H9 (cell line): ENCODE measurements at regions not wholly inside any gene's neighbourhood (a gene's known extent, or its start where the extent isn't known, plus 50 kb on each side); places are given as distances from the start of the nearest gene placed in this dataset.

Source experiments
- DNase-seq: peaks from one replicate; pipeline ENCODE4 v3.0.0-alpha.2; 2017
- H2AFZ ChIP-seq: one replicate; pipeline ENCODE4 v1.6.1; 2013; ENCODE audit warnings: mild to moderate bottlenecking, low read length, control low read depth, moderate library complexity
- H2AK5ac ChIP-seq: 2 replicates; pipeline ENCODE4 v1.6.1; 2013; ENCODE audit warnings: low read length, control low read depth, mixed read lengths; ENCODE audit not compliant: insufficient read length
- H2BK120ac ChIP-seq: one replicate; pipeline ENCODE4 v1.6.1; 2013; ENCODE audit warnings: low read depth, mild to moderate bottlenecking, low read length, control low read depth, inconsistent platforms; ENCODE audit not compliant: poor library complexity, severe bottlenecking
- H2BK12ac ChIP-seq: 2 replicates; pipeline ENCODE4 v1.6.1; 2013; ENCODE audit warnings: low read length, control low read depth, mixed read lengths, low read depth; ENCODE audit not compliant: insufficient read length
- H2BK15ac ChIP-seq: 2 replicates; pipeline ENCODE4 v1.6.1; 2013; ENCODE audit warnings: low read depth, low read length, control low read depth
- H2BK20ac ChIP-seq: one replicate; pipeline ENCODE4 v1.6.1; 2013; ENCODE audit warnings: low read depth, mild to moderate bottlenecking, low read length, control low read depth, inconsistent platforms; ENCODE audit not compliant: poor library complexity, severe bottlenecking
- H2BK5ac ChIP-seq: 2 replicates; pipeline ENCODE4 v1.6.1; 2013; ENCODE audit warnings: low read length, control low read depth, mixed read lengths; ENCODE audit not compliant: insufficient read length
- H3K14ac ChIP-seq: 2 replicates; pipeline ENCODE4 v1.6.1; 2013; ENCODE audit warnings: low read length, control low read depth; ENCODE audit not compliant: insufficient read depth
- H3K18ac ChIP-seq: 2 replicates; pipeline ENCODE4 v1.6.1; 2013; ENCODE audit warnings: low read depth, mild to moderate bottlenecking, mixed read lengths, low read length, control low read depth; ENCODE audit not compliant: insufficient read length
- H3K23ac ChIP-seq: 2 replicates; pipeline ENCODE4 v1.6.1; 2013; ENCODE audit warnings: low read length, control low read depth, mixed read lengths, low read depth; ENCODE audit not compliant: insufficient read length
- H3K23me2 ChIP-seq: 2 replicates; pipeline ENCODE4 v1.6.1; 2013; ENCODE audit warnings: low read depth, mild to moderate bottlenecking, mixed read lengths, low read length, control low read depth; ENCODE audit not compliant: insufficient read length, poor library complexity, severe bottlenecking
- H3K27ac ChIP-seq: 2 replicates; pipeline ENCODE4 v1.5.1; 2013; ENCODE audit warnings: low read length, control low read depth, mixed read lengths, low read depth; ENCODE audit not compliant: insufficient read length
- H3K27me3 ChIP-seq: 2 replicates; pipeline ENCODE4 v1.6.1; 2013; ENCODE audit warnings: low read length, control low read depth, inconsistent platforms; ENCODE audit not compliant: insufficient read depth
- H3K4ac ChIP-seq: 2 replicates; pipeline ENCODE4 v1.6.1; 2013; ENCODE audit warnings: low read depth, mild to moderate bottlenecking, control low read depth, inconsistent platforms, low read length, moderate library complexity
- H3K4me1 ChIP-seq: 2 replicates; pipeline ENCODE4 v1.6.1; 2013; ENCODE audit warnings: low read length, control low read depth, inconsistent platforms; ENCODE audit not compliant: insufficient read depth
- H3K4me2 ChIP-seq: 2 replicates; pipeline ENCODE4 v1.6.1; 2013; ENCODE audit warnings: low read length, control low read depth, mixed read lengths; ENCODE audit not compliant: insufficient read length, insufficient read depth
- H3K56ac ChIP-seq: 2 replicates; pipeline ENCODE4 v1.6.1; 2013; ENCODE audit warnings: low read depth, mild to moderate bottlenecking, mixed read lengths, low read length, control low read depth; ENCODE audit not compliant: insufficient read length
- H3K79me1 ChIP-seq: 2 replicates; pipeline ENCODE4 v1.6.1; 2013; ENCODE audit warnings: low read depth, mild to moderate bottlenecking, moderate library complexity, low read length, control low read depth, inconsistent platforms; ENCODE audit not compliant: insufficient read depth, poor library complexity, severe bottlenecking
- H3K79me2 ChIP-seq: 2 replicates; pipeline ENCODE4 v1.6.1; 2013; ENCODE audit warnings: low read length, control low read depth, inconsistent platforms; ENCODE audit not compliant: insufficient read depth
- H3K9ac ChIP-seq: 2 replicates; pipeline ENCODE4 v1.6.1; 2013; ENCODE audit warnings: low read length, control low read depth, mixed read lengths; ENCODE audit not compliant: insufficient read length; ENCODE audit errors: extremely low read depth
- H3K9me3 ChIP-seq: one replicate; pipeline ENCODE4 v1.6.1; 2013; ENCODE audit warnings: low read depth, low read length, inconsistent platforms; ENCODE audit not compliant: control insufficient read depth
- H3T11ph ChIP-seq: one replicate; pipeline ENCODE4 v1.6.1; 2013; ENCODE audit warnings: mild to moderate bottlenecking, low read length, control low read depth, inconsistent platforms
- H4K20me1 ChIP-seq: one replicate; pipeline ENCODE4 v1.6.1; 2013; ENCODE audit not compliant: control insufficient read depth, insufficient read length, insufficient read depth
- H4K5ac ChIP-seq: 2 replicates; pipeline ENCODE4 v1.6.1; 2013; ENCODE audit warnings: low read depth, mild to moderate bottlenecking, mixed read lengths, low read length, control low read depth; ENCODE audit not compliant: insufficient read length
- H4K8ac ChIP-seq: replicated peaks from 2 replicates; pipeline ENCODE4 v1.6.1; 2013; ENCODE audit warnings: low read length, control low read depth, mixed read lengths, low read depth; ENCODE audit not compliant: insufficient read length
- H4K91ac ChIP-seq: 2 replicates; pipeline ENCODE4 v1.6.1; 2013; ENCODE audit warnings: low read depth, mild to moderate bottlenecking, moderate library complexity, mixed read lengths, low read length, control low read depth; ENCODE audit not compliant: insufficient read length
- H3K27ac Mint-ChIP-seq, 3 experiments: 2 replicates in 2 of 3; 3 replicates in 1 of 3; pipeline ENCODE4 v1.8.0; 2020 to 2021; ENCODE audit warnings: mixed read lengths in 3 of 3, mild to moderate bottlenecking in 1 of 3, moderate library complexity in 1 of 3
- H3K27me3 Mint-ChIP-seq: 2 replicates; pipeline ENCODE4 v1.8.0; 2021; ENCODE audit warnings: low read depth, mild to moderate bottlenecking, moderate library complexity, mixed read lengths
- H3K36me3 Mint-ChIP-seq, 3 experiments: 2 replicates in 2 of 3; 3 replicates in 1 of 3; pipeline ENCODE4 v1.8.0; 2020 to 2021; ENCODE audit warnings: low read depth in 3 of 3, mixed read lengths in 3 of 3; ENCODE audit not compliant: insufficient read depth in 1 of 3
- H3K4me1 Mint-ChIP-seq, 2 experiments: 2 replicates each; pipeline ENCODE4 v1.8.0; 2020; ENCODE audit warnings: mixed read lengths in 2 of 2
- H3K4me3 Mint-ChIP-seq, 2 experiments: 2 replicates in 1 of 2; 3 replicates in 1 of 2; pipeline ENCODE4 v1.8.0; 2020 to 2021; ENCODE audit warnings: mild to moderate bottlenecking in 2 of 2, mixed read lengths in 2 of 2, moderate library complexity in 1 of 2
- H3K9me3 Mint-ChIP-seq, 2 experiments: 2 replicates in 1 of 2; 3 replicates in 1 of 2; pipeline ENCODE4 v1.8.0; 2020; ENCODE audit warnings: mild to moderate bottlenecking in 2 of 2, mixed read lengths in 2 of 2, moderate library complexity in 1 of 2
- WGBS: extraction: QIAGEN DNeasy Blood & Tissue Kit; methylation state at CpG from one replicate; pipeline ENCODE4 v1.1.7; 2013; ENCODE audit warnings: missing lambda C conversion rate, low lambda C conversion rate, mixed read lengths; ENCODE audit not compliant: insufficient read length; ENCODE audit errors: extremely low coverage; 5-methylcytosine and 5-hydroxymethylcytosine counted together
- TF ChIP-seq, protein P1 (sequence below): fragments of 200-600 bp; sonication (generic); conservative IDR thresholded peaks from 3 replicates; pipeline ENCODE4 v1.8.0; 2021; ENCODE audit warnings: antibody characterized with exemption, mild to moderate bottlenecking

- Histone ChIP-seq H3K18ac (no peak overlapping the region), H3K14ac (no peak overlapping the region), H2AFZ (no peak overlapping the region), H2BK5ac (no peak overlapping the region), H4K91ac (no peak overlapping the region), H3K9ac (no peak overlapping the region), H4K8ac (no peak overlapping the region), H3K27ac (no peak overlapping the region), H3K23ac (no peak overlapping the region), H2BK20ac (no peak overlapping the region), H3K4ac (no peak overlapping the region), H3K27me3 (no peaks in the 10 kb centered on the region), H3K23me2 (no peaks in the 10 kb centered on the region), H3K4me1 (no peaks in the 10 kb centered on the region), H3K79me1 (no peaks in the 10 kb centered on the region), H3T11ph (no peak overlapping the region), H2AK5ac (no peak overlapping the region), H4K20me1 (no peaks in the 10 kb centered on the region), H2BK120ac (no peak overlapping the region), H2BK12ac (no peak overlapping the region), H3K56ac (no peak overlapping the region), H2BK15ac (no peak overlapping the region), H4K5ac (no peak overlapping the region), H3K9me3 (no peaks in the 10 kb centered on the region), H3K79me2 (no peaks in the 10 kb centered on the region), H3K4me2 (no peak overlapping the region)
- WGBS: no CpG with 5 or more reads among the region's 4 CpGs
- H3K4me3 Mint-ChIP-seq: no peak overlapping the region
- H3K27me3 Mint-ChIP-seq: no peaks in the 10 kb centered on the region
- H3K9me3 Mint-ChIP-seq: no peaks in the 10 kb centered on the region; a peak in 1 of 5 replicates
- H3K36me3 Mint-ChIP-seq: no peaks in the 10 kb centered on the region
- TF ChIP-seq, protein P1, sequence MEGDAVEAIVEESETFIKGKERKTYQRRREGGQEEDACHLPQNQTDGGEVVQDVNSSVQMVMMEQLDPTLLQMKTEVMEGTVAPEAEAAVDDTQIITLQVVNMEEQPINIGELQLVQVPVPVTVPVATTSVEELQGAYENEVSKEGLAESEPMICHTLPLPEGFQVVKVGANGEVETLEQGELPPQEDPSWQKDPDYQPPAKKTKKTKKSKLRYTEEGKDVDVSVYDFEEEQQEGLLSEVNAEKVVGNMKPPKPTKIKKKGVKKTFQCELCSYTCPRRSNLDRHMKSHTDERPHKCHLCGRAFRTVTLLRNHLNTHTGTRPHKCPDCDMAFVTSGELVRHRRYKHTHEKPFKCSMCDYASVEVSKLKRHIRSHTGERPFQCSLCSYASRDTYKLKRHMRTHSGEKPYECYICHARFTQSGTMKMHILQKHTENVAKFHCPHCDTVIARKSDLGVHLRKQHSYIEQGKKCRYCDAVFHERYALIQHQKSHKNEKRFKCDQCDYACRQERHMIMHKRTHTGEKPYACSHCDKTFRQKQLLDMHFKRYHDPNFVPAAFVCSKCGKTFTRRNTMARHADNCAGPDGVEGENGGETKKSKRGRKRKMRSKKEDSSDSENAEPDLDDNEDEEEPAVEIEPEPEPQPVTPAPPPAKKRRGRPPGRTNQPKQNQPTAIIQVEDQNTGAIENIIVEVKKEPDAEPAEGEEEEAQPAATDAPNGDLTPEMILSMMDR: no peak
- H3K27ac Mint-ChIP-seq: no peak overlapping the region
- no peaks in the 10 kb centered on the region for H3K4me1 Mint-ChIP-seq
- no peak for DNase-seq
Observed at GRCh38 chr13:56773148-56773547, 367.6 kb upstream of the PRR20A start.
